WTC11 (cell line): ENCODE measurements at regions not wholly inside any gene's neighbourhood (a gene's known extent, or its start where the extent isn't known, plus 50 kb on each side); places are given as distances from the start of the nearest gene placed in this dataset.

Source experiments
- ATAC-seq: fragments of 200-7000 bp; cut with Tn5 transposase; 2 replicates; pipeline ENCODE4 v1.10.0; 2021; ENCODE audit warnings: mild to moderate bottlenecking, moderate library complexity
- CTCF ChIA-PET: fragments of 300-600 bp; sonication (Branson Sonifier 250); formaldehyde crosslinking; loops from one replicate; lab custom pipeline; 2021; ENCODE audit warnings: antibody characterized with exemption; lab: Charles Lee
- POLR2A ChIA-PET: fragments of 350-600 bp; sonication (Branson Sonifier 250); formaldehyde crosslinking; loops from one replicate; lab custom pipeline; 2021; ENCODE audit warnings: antibody characterized with exemption; lab: Charles Lee
- DNase-seq: peaks from one replicate; pipeline ENCODE4 v3.0.0; 2021; ENCODE audit warnings: low spot score
- H3K27ac Mint-ChIP-seq: 2 replicates; pipeline ENCODE4 v1.8.0; 2021; ENCODE audit warnings: mixed read lengths
- H3K27me3 Mint-ChIP-seq: 2 replicates; pipeline ENCODE4 v1.8.0; 2021; ENCODE audit warnings: low read depth, mild to moderate bottlenecking, moderate library complexity, mixed read lengths
- H3K36me3 Mint-ChIP-seq: 2 replicates; pipeline ENCODE4 v1.8.0; 2021; ENCODE audit warnings: mixed read lengths
- H3K4me1 Mint-ChIP-seq: 2 replicates; pipeline ENCODE4 v1.8.0; 2022; ENCODE audit warnings: mixed read lengths
- H3K4me3 Mint-ChIP-seq: 2 replicates; pipeline ENCODE4 v1.8.0; 2021; ENCODE audit warnings: mild to moderate bottlenecking, moderate library complexity, mixed read lengths
- H3K9me3 Mint-ChIP-seq: 2 replicates; pipeline ENCODE4 v1.8.0; 2021; ENCODE audit warnings: mixed read lengths
- AR ChIP-seq: fragments of 250-450 bp; sonication (Bioruptor Pico); IDR thresholded peaks from 2 replicates; pipeline ENCODE4 v1.9.0; 2021; ENCODE audit warnings: mild to moderate bottlenecking
- ATF1 ChIP-seq: sonication (generic); formaldehyde crosslinking; IDR thresholded peaks from 2 replicates; pipeline ENCODE4 v1.8.1; 2023; ENCODE audit warnings: mild to moderate bottlenecking, moderate library complexity, missing genetic modification reagents
- CBFB ChIP-seq: sonication (generic); formaldehyde crosslinking; IDR thresholded peaks from 2 replicates; pipeline ENCODE4 v1.8.1; 2022; ENCODE audit warnings: mild to moderate bottlenecking, low read depth, missing genetic modification reagents
- CDX4 ChIP-seq: fragments of 250-450 bp; sonication (Bioruptor Pico); IDR thresholded peaks from 2 replicates; pipeline ENCODE4 v1.9.0; 2021; ENCODE audit warnings: moderate library complexity, mild to moderate bottlenecking, inconsistent platforms, borderline replicate concordance
- ERG ChIP-seq: fragments of 250-450 bp; sonication (Bioruptor Pico); IDR thresholded peaks from 2 replicates; pipeline ENCODE4 v1.8.0; 2021; ENCODE audit warnings: mild to moderate bottlenecking
- FOXJ3 ChIP-seq: sonication (generic); formaldehyde crosslinking; IDR thresholded peaks from 2 replicates; pipeline ENCODE4 v1.9.0; 2021; ENCODE audit warnings: missing genetic modification reagents, mild to moderate bottlenecking, borderline replicate concordance
- GRHL2 ChIP-seq: fragments of 250-450 bp; sonication (Bioruptor Pico); IDR thresholded peaks from 2 replicates; pipeline ENCODE4 v1.8.0; 2022; ENCODE audit warnings: mild to moderate bottlenecking, moderate library complexity; ENCODE audit not compliant: insufficient replicate concordance, severe bottlenecking
- IRF1 ChIP-seq: sonication (generic); formaldehyde crosslinking; IDR thresholded peaks from 2 replicates; pipeline ENCODE4 v1.8.0; 2023; ENCODE audit warnings: missing genetic modification reagents
- IRF2 ChIP-seq: sonication (generic); formaldehyde crosslinking; IDR thresholded peaks from 2 replicates; pipeline ENCODE4 v1.8.0; 2022; ENCODE audit warnings: low read depth, missing genetic modification reagents, borderline replicate concordance
- JAZF1 ChIP-seq: fragments of 250-450 bp; sonication (Bioruptor Pico); IDR thresholded peaks from 2 replicates; pipeline ENCODE4 v1.9.0; 2021; ENCODE audit warnings: moderate library complexity, mild to moderate bottlenecking, inconsistent platforms
- JUN ChIP-seq: sonication (generic); formaldehyde crosslinking; IDR thresholded peaks from 2 replicates; pipeline ENCODE4 v1.8.0; 2023; ENCODE audit warnings: mild to moderate bottlenecking, missing genetic modification reagents
- KAT7 ChIP-seq: sonication (generic); formaldehyde crosslinking; IDR thresholded peaks from 2 replicates; pipeline ENCODE4 v1.8.1; 2023; ENCODE audit warnings: missing genetic modification reagents, mild to moderate bottlenecking, borderline replicate concordance
- NFE2L1 ChIP-seq: sonication (generic); formaldehyde crosslinking; IDR thresholded peaks from 2 replicates; pipeline ENCODE4 v1.8.1; 2023; ENCODE audit warnings: missing genetic modification reagents
- NR1H2 ChIP-seq: sonication (generic); formaldehyde crosslinking; IDR thresholded peaks from 2 replicates; pipeline ENCODE4 v1.9.0; 2021; ENCODE audit warnings: mild to moderate bottlenecking, moderate library complexity, missing genetic modification reagents
- NR3C1 ChIP-seq: sonication (generic); formaldehyde crosslinking; conservative IDR thresholded peaks from 2 replicates; pipeline ENCODE4 v1.8.1; 2023; ENCODE audit warnings: low read depth, mild to moderate bottlenecking, missing genetic modification reagents
- RELA ChIP-seq: sonication (generic); formaldehyde crosslinking; IDR thresholded peaks from 2 replicates; pipeline ENCODE4 v1.8.1; 2022; ENCODE audit warnings: missing genetic modification reagents, mild to moderate bottlenecking, borderline replicate concordance
- SMAD3 ChIP-seq: sonication (generic); formaldehyde crosslinking; IDR thresholded peaks from 2 replicates; pipeline ENCODE4 v1.8.0; 2022; ENCODE audit warnings: missing genetic modification reagents, mild to moderate bottlenecking, borderline replicate concordance
- SMAD4 ChIP-seq: sonication (generic); formaldehyde crosslinking; IDR thresholded peaks from 2 replicates; pipeline ENCODE4 v1.8.0; 2022; ENCODE audit warnings: mild to moderate bottlenecking, missing genetic modification reagents
- SP1 ChIP-seq: sonication (generic); formaldehyde crosslinking; conservative IDR thresholded peaks from 2 replicates; pipeline ENCODE4 v1.8.1; 2022; ENCODE audit warnings: missing genetic modification reagents
- TP53 ChIP-seq: sonication (generic); formaldehyde crosslinking; IDR thresholded peaks from 2 replicates; pipeline ENCODE4 v1.8.1; 2023; ENCODE audit warnings: mild to moderate bottlenecking, missing genetic modification reagents
- ZMAT4 ChIP-seq: fragments of 250-450 bp; sonication (Bioruptor Pico); IDR thresholded peaks from 2 replicates; pipeline ENCODE4 v1.9.0; 2021; ENCODE audit warnings: mild to moderate bottlenecking
- ZNF138 ChIP-seq: sonication (generic); formaldehyde crosslinking; conservative IDR thresholded peaks from 2 replicates; pipeline ENCODE4 v1.8.1; 2022; ENCODE audit warnings: mild to moderate bottlenecking, moderate library complexity, missing genetic modification reagents
- ZNF219 ChIP-seq: sonication (generic); formaldehyde crosslinking; IDR thresholded peaks from 2 replicates; pipeline ENCODE4 v1.8.0; 2023; ENCODE audit warnings: missing genetic modification reagents, mild to moderate bottlenecking, borderline replicate concordance
- ZNF396 ChIP-seq: fragments of 250-450 bp; sonication (Bioruptor Pico); IDR thresholded peaks from 2 replicates; pipeline ENCODE4 v1.8.0; 2021; ENCODE audit warnings: mild to moderate bottlenecking, moderate library complexity, borderline replicate concordance
- ZNF423 ChIP-seq: fragments of 250-450 bp; sonication (Bioruptor Pico); IDR thresholded peaks from 2 replicates; pipeline ENCODE4 v2.1.2; 2022; ENCODE audit warnings: mild to moderate bottlenecking, moderate library complexity
- ZNF425 ChIP-seq: fragments of 250-450 bp; sonication (Bioruptor Pico); conservative IDR thresholded peaks from 2 replicates; pipeline ENCODE4 v1.9.0; 2021; ENCODE audit warnings: mild to moderate bottlenecking
- ZNF671 ChIP-seq: fragments of 250-450 bp; sonication (Bioruptor Pico); IDR thresholded peaks from 2 replicates; pipeline ENCODE4 v1.8.0; 2021; ENCODE audit warnings: mild to moderate bottlenecking

GRCh38 chr2:16217291-16217690 is 276.9 kb downstream of the MYCN start:
- no peak overlapping the region for H3K27ac Mint-ChIP-seq
- TF ChIP-seq AR (CRISPR knock-in tag), result no peak
- TF ChIP-seq GRHL2 (CRISPR knock-in tag), result no peak
- TF ChIP-seq KAT7 (CRISPR knock-in tag), result no peak
- TF ChIP-seq ZNF396 (CRISPR knock-in tag), result no peak
- TF ChIP-seq NFE2L1 (CRISPR knock-in tag), result no peak
- no peak for TF ChIP-seq ZMAT4
- no peak for TF ChIP-seq ZNF423 (CRISPR knock-in tag)
- TF ChIP-seq SP1 (CRISPR knock-in tag), result no peak
- no peak for TF ChIP-seq TP53 (CRISPR knock-in tag)
- TF ChIP-seq JUN (CRISPR knock-in tag), result no peak
- no peak for TF ChIP-seq CBFB (CRISPR knock-in tag)
- no peak for TF ChIP-seq NR3C1 (CRISPR knock-in tag)
- TF ChIP-seq RELA (CRISPR knock-in tag), result no peak
- no peak for TF ChIP-seq ZNF138 (CRISPR knock-in tag)
- no peak for TF ChIP-seq ATF1 (CRISPR knock-in tag)
- TF ChIP-seq ZNF219 (CRISPR knock-in tag), result no peak
- no peak for TF ChIP-seq SMAD3
- no peak for TF ChIP-seq ERG (CRISPR knock-in tag)
- no peak for TF ChIP-seq NR1H2 (CRISPR knock-in tag)
- TF ChIP-seq, all 79 proteins: peak for 0
- peaks cover 12% of the 10 kb centered on the region for H3K9me3 Mint-ChIP-seq
- no peaks in the 10 kb centered on the region for H3K36me3 Mint-ChIP-seq
- ChIA-PET CTCF (interaction anchor here (1.3 kb wide), 1 partner anchor 276 kb away, joined by 4 read pairs; no protein-coding TSS in a partner anchor), POLR2A (no interaction called here)
- peaks cover 18% of the 10 kb centered on the region for H3K4me1 Mint-ChIP-seq
- no peak for ATAC-seq
- H3K4me3 Mint-ChIP-seq, result no peak overlapping the region
- no peaks in the 10 kb centered on the region; the same call in 1 of the 2 replicates for H3K27me3 Mint-ChIP-seq
- no peak for DNase-seq

GRCh38 chr2:16216558-16216945 is 276.2 kb downstream of the MYCN start:
- ChIA-PET CTCF (no interaction called here), POLR2A (no interaction called here)
- H3K4me1 Mint-ChIP-seq, result peaks cover 18% of the 10 kb centered on the region
- no peak overlapping the region for H3K4me3 Mint-ChIP-seq
- no peaks in the 10 kb centered on the region for H3K36me3 Mint-ChIP-seq
- H3K27ac Mint-ChIP-seq, result no peak overlapping the region
- H3K27me3 Mint-ChIP-seq, result no peaks in the 10 kb centered on the region; the same call in 1 of the 2 replicates
- ATAC-seq (no peak), DNase-seq (no peak)
- H3K9me3 Mint-ChIP-seq, result peaks cover 12% of the 10 kb centered on the region
- TF ChIP-seq IRF1 (CRISPR knock-in tag), result no peak
- no peak for TF ChIP-seq ZNF423 (CRISPR knock-in tag)
- no peak for TF ChIP-seq ZNF425 (CRISPR knock-in tag)
- no peak for TF ChIP-seq CDX4 (CRISPR knock-in tag)
- TF ChIP-seq SMAD4 (CRISPR knock-in tag), result no peak
- TF ChIP-seq FOXJ3 (CRISPR knock-in tag), result no peak
- TF ChIP-seq JAZF1 (CRISPR knock-in tag), result no peak
- no peak for TF ChIP-seq ZNF671 (CRISPR knock-in tag)
- no peak for TF ChIP-seq IRF2 (CRISPR knock-in tag)
